OCI-LY3 (cell line): ENCODE measurements at regions not wholly inside any gene's neighbourhood (a gene's known extent, or its start where the extent isn't known, plus 50 kb on each side); places are given as distances from the start of the nearest gene placed in this dataset.

Source experiments
- H2AFZ ChIP-seq: fragments of 200-600, 300-600 bp; shearing (Covaris generic); 2 replicates; pipeline ENCODE4 v1.6.0; 2014; ENCODE audit warnings: antibody characterized with exemption, low read depth, low read length
- H3K27ac ChIP-seq: fragments of 200-600, 300-600 bp; sonication (generic); 2 replicates; pipeline ENCODE4 v1.5.1; 2014; ENCODE audit warnings: mild to moderate bottlenecking, low read length, moderate library complexity, mixed read lengths
- H3K27me3 ChIP-seq: fragments of 200-600, 300-600 bp; sonication (generic); 2 replicates; pipeline ENCODE4 v1.6.1; 2014; ENCODE audit warnings: low read depth, low read length, mixed read lengths
- H3K36me3 ChIP-seq: fragments of 200-600, 300-600 bp; sonication (generic); replicated peaks from 2 replicates; pipeline ENCODE3; 2014; ENCODE audit warnings: low read depth, low read length, mixed read lengths
- H3K4me1 ChIP-seq: fragments of 300-600, 200-600 bp; sonication (generic); 2 replicates; pipeline ENCODE4 v1.6.1; 2014; ENCODE audit warnings: low read length, mixed read lengths
- H3K4me2 ChIP-seq: fragments of 200-600, 300-600 bp; sonication (generic); 2 replicates; pipeline ENCODE4 v1.6.1; 2014; ENCODE audit warnings: low read length, mixed read lengths
- H3K4me3 ChIP-seq: fragments of 300-600, 200-600 bp; sonication (generic); 2 replicates; pipeline ENCODE4 v1.5.1; 2014; ENCODE audit warnings: antibody characterized with exemption, mild to moderate bottlenecking, low read length, moderate library complexity
- H3K79me2 ChIP-seq: fragments of 300-600, 200-600 bp; shearing (Covaris generic); 2 replicates; pipeline ENCODE4 v1.6.1; 2014; ENCODE audit warnings: mild to moderate bottlenecking, low read length, mixed read lengths
- H3K9ac ChIP-seq: fragments of 300-600, 200-600 bp; shearing (Covaris generic); 2 replicates; pipeline ENCODE4 v1.6.0; 2014; ENCODE audit warnings: mild to moderate bottlenecking, low read length, moderate library complexity
- H3K9me3 ChIP-seq: fragments of 200-600, 300-600 bp; shearing (Covaris generic); 2 replicates; pipeline ENCODE4 v1.6.1; 2014; ENCODE audit warnings: low read length, mixed read lengths; ENCODE audit not compliant: insufficient read depth
- H4K20me1 ChIP-seq: fragments of 200-600, 300-600 bp; sonication (generic); 2 replicates; pipeline ENCODE4 v1.6.1; 2016; ENCODE audit warnings: low read length, mixed read lengths; ENCODE audit not compliant: insufficient read depth
- EZH2phosphoT487 ChIP-seq: fragments of 200-600 bp; shearing (Covaris generic); IDR thresholded peaks from 2 replicates; pipeline ENCODE4 v1.6.1; 2018; ENCODE audit warnings: antibody characterized with exemption, mixed run types, low read depth
- TF ChIP-seq, protein P1 (sequence below): fragments of 200-600, 300-600 bp; sonication (generic); IDR thresholded peaks from 2 replicates; pipeline ENCODE4 v1.5.1; 2014; ENCODE audit warnings: antibody characterized with exemption, low read length, low read depth

DNA sequence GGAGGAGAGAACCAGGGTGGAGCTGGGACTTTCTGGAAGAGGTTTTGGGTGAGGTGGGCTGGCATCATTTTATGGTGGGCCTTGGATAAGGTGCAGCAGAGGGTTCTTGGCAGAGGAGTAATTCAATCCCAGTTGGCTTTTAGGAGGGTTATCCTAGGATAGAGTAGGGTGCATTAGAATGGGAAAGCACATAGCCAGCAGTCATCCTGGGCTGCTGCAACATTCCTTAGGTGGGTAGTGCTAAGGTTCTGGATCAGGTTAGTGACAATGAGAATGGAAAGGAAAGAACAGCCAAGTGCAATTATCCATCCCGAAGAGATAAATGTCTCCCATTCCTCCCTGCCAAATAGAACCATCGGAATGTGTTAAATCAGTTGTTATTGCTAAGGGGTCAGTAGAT, 157.3 kb upstream of the SPRED2 start:
- no peak overlapping the region for H3K27ac ChIP-seq
- no peak overlapping the region for H3K4me3 ChIP-seq
- H3K9ac ChIP-seq, result no peak overlapping the region
- H3K4me2 ChIP-seq, result no peak overlapping the region
- H2AFZ ChIP-seq, result no peak overlapping the region
- H4K20me1 ChIP-seq, result no peaks in the 10 kb centered on the region
- H3K9me3 ChIP-seq, result no peaks in the 10 kb centered on the region
- no peaks in the 10 kb centered on the region for H3K4me1 ChIP-seq
- no peaks in the 10 kb centered on the region for H3K79me2 ChIP-seq
- TF ChIP-seq, protein P1, sequence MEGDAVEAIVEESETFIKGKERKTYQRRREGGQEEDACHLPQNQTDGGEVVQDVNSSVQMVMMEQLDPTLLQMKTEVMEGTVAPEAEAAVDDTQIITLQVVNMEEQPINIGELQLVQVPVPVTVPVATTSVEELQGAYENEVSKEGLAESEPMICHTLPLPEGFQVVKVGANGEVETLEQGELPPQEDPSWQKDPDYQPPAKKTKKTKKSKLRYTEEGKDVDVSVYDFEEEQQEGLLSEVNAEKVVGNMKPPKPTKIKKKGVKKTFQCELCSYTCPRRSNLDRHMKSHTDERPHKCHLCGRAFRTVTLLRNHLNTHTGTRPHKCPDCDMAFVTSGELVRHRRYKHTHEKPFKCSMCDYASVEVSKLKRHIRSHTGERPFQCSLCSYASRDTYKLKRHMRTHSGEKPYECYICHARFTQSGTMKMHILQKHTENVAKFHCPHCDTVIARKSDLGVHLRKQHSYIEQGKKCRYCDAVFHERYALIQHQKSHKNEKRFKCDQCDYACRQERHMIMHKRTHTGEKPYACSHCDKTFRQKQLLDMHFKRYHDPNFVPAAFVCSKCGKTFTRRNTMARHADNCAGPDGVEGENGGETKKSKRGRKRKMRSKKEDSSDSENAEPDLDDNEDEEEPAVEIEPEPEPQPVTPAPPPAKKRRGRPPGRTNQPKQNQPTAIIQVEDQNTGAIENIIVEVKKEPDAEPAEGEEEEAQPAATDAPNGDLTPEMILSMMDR, result no peak
- no peak for TF ChIP-seq EZH2phosphoT487
- no peaks in the 10 kb centered on the region for H3K36me3 ChIP-seq
- H3K27me3 ChIP-seq, result no peaks in the 10 kb centered on the region

GRCh38 chr2:65587779-65588178, 155.4 kb upstream of the SPRED2 start:
- Histone ChIP-seq H2AFZ (no peak overlapping the region), H3K4me1 (no peaks in the 10 kb centered on the region), H3K9me3 (no peaks in the 10 kb centered on the region), H3K27ac (no peak overlapping the region), H4K20me1 (no peaks in the 10 kb centered on the region), H3K4me2 (no peak overlapping the region), H3K27me3 (no peaks in the 10 kb centered on the region), H3K79me2 (no peaks in the 10 kb centered on the region), H3K4me3 (no peak overlapping the region), H3K9ac (no peak overlapping the region), H3K36me3 (no peaks in the 10 kb centered on the region)
- TF ChIP-seq, protein P1, result no peak

- H3K4me1 ChIP-seq, result no peaks in the 10 kb centered on the region
- H3K27me3 ChIP-seq, result no peaks in the 10 kb centered on the region
- H3K27ac ChIP-seq, result no peak overlapping the region
- no peak overlapping the region for H3K9ac ChIP-seq
- H3K79me2 ChIP-seq, result no peaks in the 10 kb centered on the region
- no peak for TF ChIP-seq EZH2phosphoT487
- TF ChIP-seq, protein P1, result no peak
- no peak overlapping the region for H2AFZ ChIP-seq
- no peaks in the 10 kb centered on the region for H4K20me1 ChIP-seq
- no peak overlapping the region for H3K4me3 ChIP-seq
- H3K4me2 ChIP-seq, result no peak overlapping the region
- H3K9me3 ChIP-seq, result no peaks in the 10 kb centered on the region
- H3K36me3 ChIP-seq, result no peaks in the 10 kb centered on the region
Measured at GRCh38 chr2:65586516-65586915, 154.1 kb upstream of the SPRED2 start.

DNA sequence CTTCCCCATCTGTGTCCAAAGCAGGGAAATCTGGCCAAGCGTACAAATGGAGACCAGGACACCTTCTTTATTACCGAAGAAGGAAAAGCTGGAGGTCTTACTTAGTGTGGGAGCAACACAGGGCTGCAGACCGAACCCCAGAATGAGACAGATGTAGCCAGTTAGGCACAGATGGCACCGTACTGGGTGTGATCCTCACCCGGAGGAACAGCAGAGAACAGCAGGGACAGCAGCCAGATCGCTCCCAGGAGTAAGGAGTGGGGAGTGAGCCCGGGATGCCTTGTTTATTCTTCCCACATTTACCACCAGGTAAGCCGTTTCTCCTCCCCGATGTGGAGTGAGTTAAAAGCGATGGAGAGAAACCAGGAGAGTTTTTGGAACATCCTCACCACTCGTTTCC, 150.7 kb upstream of the SPRED2 start:
- H3K4me1 ChIP-seq, result no peaks in the 10 kb centered on the region
- no peaks in the 10 kb centered on the region for H4K20me1 ChIP-seq
- H3K9ac ChIP-seq, result no peak overlapping the region
- no peaks in the 10 kb centered on the region for H3K9me3 ChIP-seq
- no peak overlapping the region for H2AFZ ChIP-seq
- no peak for TF ChIP-seq EZH2phosphoT487
- TF ChIP-seq, protein P1, result no peak
- no peak overlapping the region for H3K4me2 ChIP-seq
- H3K79me2 ChIP-seq, result no peaks in the 10 kb centered on the region
- H3K27me3 ChIP-seq, result 0 out of 2 replicates have a peak, but pooled peaks cover 6% of the 10 kb centered on the region
- no peak overlapping the region for H3K27ac ChIP-seq
- no peaks in the 10 kb centered on the region for H3K36me3 ChIP-seq
- no peak overlapping the region for H3K4me3 ChIP-seq
